ENCODE measurements at regions not wholly inside any gene's neighbourhood (a gene's known extent, or its start where the extent isn't known, plus 50 kb on each side); places are given as distances from the start of the nearest gene placed in this dataset.

DNA sequence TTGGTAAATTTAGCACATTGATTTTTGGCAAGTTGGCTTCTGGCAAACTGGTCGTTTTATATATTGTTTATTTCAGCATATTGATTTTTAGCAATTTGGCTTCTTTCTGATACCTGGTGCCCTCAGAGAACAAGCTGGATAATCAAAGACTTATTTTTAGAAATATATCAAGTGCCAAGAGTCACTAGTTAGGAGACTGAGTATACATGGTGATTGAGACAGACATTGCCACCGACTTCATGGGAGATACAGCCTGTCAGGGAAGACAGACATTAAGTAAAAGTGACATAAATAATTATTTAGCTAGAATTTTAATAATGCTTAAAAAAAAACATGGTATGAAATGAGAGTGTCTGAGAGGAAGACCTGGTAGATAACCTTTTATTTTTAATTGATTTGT lies 242.3 kb upstream of the MTNR1B start:
- no peak for DNase-seq

DNA sequence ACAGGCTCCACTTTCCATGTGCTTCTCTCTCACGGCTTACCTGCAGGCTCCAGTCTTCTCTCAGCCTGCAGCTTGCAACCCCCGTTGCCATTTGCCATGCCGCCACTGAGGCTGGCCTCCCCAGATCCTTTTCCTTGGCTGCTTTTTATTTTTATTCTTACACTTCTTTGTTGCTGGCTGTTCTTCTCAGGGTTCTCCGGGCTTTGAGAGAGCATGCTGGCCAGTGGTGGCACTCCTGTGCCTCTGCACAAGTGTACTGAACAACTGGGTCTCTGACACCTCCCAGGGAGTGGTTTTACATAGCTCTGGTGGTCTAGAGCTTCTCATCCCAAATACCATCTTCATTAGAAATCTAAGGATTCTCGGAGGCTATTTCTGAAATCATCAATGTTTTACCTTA lies 241.7 kb upstream of the MTNR1B start:
- no peak for DNase-seq

DNA sequence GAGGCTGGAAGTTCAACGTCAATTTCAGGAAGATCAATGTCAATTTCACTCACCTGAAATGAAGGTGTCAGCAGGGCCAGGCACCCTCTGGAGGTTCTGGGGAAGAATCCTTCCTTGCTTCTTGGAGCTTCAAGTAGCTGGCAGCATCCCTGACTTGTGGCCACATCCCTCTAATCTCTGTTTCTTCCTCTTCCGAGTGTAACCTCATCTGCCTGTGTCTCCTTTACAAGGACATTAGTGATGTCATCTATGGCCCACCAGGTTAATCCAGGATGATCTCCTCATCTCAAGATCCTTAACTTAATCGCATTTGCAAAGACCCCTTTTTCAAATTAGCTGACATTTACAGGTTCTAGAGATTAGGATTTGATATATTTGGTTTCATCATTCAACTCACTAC lies 240.8 kb upstream of the MTNR1B start:
- DNase-seq, result no peak

DNA sequence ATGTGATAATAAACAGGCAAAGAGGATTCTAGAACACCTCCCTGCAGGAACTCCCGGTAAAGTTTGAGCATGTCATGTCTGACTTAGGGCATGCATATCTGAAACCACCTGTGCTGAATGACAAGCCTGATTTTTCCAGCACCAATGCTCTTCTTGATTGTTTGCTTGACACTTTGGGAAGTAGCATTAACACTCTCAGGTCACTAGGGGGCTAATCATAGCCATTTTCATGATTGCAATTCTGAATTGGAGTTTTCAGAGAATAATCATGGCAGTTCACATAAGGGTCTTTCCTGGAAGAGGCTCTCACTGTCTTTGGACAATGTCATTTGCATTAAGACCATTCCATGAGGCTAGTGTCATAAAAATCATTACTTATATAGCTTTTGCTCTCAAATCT lies 234.4 kb upstream of the MTNR1B start:
- no peak for DNase-seq

DNA sequence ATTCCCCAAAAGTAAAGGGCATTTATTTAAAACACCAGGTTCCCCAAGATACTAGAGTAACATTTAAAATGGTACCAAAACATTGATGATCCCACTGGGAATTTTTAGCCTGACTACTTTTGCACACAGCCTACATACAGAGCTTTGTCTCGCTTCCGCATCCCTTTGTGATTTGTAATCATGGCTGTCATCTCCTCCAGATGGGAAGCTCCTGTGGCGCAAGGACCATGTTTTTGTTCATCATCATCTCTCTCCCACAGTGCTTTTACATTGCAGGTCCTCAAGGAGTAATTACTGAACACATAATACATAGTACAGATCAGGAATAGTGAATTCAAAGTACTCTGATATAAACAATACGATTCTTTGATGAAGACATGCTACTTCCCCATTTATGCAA lies 231.2 kb upstream of the MTNR1B start:
- DNase-seq, result no peak

DNA sequence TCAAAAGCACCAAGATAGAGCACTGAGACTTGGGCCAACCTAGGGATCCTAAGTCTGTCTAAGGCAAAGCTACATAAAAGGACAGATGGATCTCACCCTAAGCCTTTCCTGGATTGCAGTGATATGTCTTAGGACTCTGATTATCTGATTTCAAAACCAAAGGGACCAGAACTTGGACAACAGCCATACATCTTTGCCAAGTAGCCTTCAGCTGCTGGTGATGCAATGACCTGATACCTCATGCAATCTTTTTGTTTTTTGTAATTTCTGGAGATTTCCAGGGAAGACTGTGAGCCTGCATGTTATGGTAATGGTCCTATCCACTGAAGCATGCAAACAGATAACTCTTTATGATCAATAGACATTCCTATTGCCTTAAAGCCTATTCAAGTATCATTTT lies 230.4 kb upstream of the MTNR1B start:
- no peak for DNase-seq

DNA sequence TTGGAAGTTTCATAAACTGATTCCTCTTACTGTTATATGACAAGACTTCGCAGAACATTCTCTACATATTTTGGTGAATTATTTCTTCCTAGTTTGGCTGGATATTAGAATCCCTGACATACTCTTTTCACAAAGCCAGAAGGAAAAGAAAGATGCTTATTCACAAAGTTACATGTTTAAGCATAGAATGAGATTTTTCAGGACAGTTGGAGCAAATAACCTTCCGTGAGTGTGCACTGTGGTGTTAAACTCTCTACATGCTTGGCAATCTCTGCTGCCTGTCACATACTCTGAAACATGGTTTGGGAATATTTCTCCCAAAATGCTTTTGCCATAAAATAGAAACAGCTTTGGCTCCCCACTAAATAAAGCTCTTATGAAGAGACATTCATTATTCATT lies 230.0 kb upstream of the MTNR1B start:
- no peak for DNase-seq

- no peak for DNase-seq
Observed at GRCh38 chr11:92740276-92740675, 229.2 kb upstream of the MTNR1B start.

DNA sequence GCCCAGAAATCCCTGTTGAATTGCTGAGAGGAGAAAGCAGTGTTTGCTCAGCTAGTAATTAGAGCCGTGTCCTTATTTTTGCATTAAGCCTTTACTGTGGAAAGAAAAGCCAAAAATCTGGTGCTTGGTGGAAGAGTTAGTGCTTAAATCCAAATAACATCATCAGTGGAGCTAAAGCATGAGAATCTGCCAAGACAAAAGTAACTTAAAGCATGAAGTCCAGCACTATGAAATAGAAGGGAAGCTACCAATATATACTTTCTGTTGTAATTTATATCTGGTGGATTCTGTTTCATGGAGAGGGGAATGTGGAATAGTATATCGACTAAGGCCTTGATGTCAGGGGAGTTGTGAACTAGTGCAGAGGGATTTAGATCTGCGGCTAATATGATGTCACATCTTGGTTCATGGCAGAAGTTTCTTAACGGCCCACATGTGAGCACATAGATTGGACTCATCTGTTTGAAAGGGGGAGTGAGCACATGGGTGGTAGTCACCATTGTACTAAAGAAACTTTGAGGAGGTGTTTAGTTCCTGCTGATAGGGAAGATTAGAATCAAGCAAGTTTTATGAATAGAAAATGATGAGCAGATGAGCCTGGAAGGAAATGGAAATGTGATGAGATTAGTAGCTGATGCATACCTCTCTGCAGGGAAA lies 224.4 kb upstream of the MTNR1B start:
- no peak for DNase-seq

DNA sequence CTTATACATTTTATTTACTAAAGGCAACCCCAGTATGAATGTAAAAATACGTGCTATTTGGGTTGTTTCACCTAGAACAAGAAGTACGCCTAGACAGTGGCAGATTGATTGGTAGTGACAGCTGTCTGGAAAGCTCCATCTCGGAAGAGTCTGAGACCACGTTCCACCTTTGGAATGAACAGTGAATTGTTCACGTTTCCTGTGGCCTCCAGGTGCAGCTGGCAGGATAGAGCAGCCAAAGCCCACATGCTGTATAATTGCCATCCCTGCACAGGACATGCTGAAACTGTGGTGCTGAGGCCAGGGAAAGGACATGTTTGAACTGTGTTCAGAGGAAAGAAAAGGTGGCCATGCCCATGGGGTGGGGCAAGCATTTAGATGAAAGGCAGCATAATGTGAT lies 218.7 kb upstream of the MTNR1B start:
- no peak for DNase-seq

DNA sequence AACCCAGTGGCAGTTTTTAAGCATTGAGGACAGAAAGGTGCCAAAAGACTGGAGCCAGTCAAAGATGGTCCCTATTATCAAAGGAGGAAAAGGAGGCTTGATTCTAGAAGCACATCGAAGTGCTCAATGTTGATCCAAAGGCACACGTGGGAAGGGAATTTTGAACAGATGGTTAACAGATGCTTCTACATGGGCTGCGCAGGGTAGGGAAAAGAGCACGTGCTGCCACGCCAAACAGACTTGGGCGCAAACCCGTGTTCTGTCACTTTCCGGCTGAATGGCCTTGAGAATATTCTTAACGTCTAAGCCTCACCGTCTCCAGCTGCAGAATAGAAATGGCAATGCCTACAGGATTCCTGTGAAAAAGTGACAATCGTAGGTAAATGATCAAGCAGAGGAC lies 217.9 kb upstream of the MTNR1B start:
- DNase-seq, result no peak

DNA sequence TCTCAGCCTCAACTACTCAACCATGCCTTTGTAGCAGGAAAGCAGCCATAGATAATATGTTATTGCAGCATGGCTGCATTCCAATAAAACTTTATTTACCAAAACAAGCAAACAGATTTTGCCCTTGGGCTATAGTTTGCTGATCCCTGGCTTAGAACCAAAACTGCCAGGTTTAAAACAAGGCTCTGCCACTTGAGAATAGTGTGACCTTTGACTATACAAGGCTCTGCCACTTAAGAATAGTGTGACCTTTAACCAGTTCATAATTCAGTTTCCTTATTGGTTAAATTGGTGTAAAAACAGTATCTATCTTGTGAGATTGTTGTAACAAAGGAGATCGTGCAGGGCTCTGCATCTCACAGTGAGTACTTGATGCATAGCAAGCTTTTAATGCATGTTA lies 217.3 kb upstream of the MTNR1B start:
- DNase-seq, result no peak

- no peak for DNase-seq
Observed at GRCh38 chr11:92753161-92753560, 216.3 kb upstream of the MTNR1B start.

DNA sequence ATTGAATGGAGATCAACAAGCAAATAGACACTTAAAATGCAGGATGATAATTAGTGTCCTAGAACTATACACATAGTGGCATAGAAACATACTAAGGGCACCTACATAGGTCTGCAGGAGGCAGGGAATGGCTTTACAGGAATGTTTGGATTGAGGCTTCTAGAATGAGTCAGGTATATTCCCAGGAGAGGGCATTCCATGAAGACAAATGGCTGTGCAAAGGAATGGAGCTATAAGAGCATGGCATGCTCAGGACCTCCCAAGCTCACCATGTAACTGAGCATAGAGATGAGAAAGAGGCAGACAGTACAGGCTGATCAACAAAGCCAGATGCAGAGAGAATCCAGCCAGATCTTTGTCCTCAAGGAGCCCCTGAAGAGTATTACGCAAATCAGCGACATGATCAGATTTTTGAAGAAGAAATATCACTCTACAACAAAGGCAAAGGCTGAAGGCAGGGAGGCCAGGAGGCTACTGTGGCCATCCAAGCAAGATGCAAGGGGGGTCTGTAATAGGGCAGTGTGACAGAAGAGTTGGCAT lies 211.1 kb upstream of the MTNR1B start:
- DNase-seq, result no peak

GRCh38 chr11:92759571-92760214 lies 209.8 kb upstream of the MTNR1B start:
- DNase-seq, result no peak

- no peak for DNase-seq
Observed at GRCh38 chr11:92762121-92762540, 207.3 kb upstream of the MTNR1B start.

DNA sequence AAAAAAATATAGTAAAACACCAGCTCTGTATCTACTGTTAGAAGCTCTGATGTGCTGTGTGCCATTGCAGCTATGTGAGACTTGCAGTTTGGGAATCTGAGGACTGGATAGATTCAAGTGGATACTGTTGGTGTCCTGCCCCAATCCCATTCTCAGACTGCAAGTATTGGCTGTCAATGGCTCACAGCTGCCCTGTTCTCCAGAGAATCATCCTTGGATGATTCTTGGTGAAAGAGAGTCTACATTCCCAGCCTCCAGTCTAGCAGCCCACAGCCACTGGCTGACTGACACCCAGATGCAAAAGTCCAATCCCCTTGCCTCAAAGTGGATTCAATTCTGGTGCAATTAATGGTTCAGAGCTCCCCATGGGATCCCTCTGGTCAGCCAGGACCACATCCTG lies 206.1 kb upstream of the MTNR1B start:
- DNase-seq, result no peak

GRCh38 chr11:92764128-92764527 lies 205.3 kb upstream of the MTNR1B start:
- DNase-seq, result no peak

GRCh38 chr11:92765082-92765840 lies 204.2 kb upstream of the MTNR1B start:
- DNase-seq, result no peak

DNA sequence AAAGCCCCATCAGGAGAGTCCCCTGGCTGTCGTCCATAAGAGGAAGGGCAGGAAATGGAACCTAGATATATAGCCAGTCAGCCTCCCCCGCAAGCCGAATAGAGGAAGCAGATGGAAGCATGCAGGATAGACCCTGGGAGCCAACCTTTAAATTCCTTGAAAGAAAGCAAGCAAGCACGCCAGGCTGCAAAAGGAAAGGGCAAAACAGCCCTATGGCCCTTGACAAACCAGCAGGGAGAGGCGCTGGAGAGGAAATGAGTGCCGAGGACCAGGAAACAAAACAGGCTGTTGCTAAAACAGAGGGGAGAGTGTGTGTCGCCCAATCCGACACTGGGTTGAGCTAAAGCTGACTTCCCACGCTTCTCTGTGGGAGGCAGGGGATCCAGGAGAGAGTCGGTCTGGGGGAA lies 203.5 kb upstream of the MTNR1B start:
- no peak for DNase-seq

GRCh38 chr11:92766698-92767097 lies 202.8 kb upstream of the MTNR1B start:
- DNase-seq, result no peak

GRCh38 chr11:92767416-92767815 lies 202.0 kb upstream of the MTNR1B start:
- no peak for DNase-seq

GRCh38 chr11:92768121-92768840 lies 201.2 kb upstream of the MTNR1B start:
- no peak for DNase-seq

Data from NCI-H1436 (cell line).